ENCODE measurements at regions not wholly inside any gene's neighbourhood (a gene's known extent, or its start where the extent isn't known, plus 50 kb on each side); places are given as distances from the start of the nearest gene placed in this dataset.

- Histone ChIP-seq H3K4me2 (ENCODE audit: low read length) (no peak overlapping the region), H3F3A (ENCODE audit: low read length, unreplicated experiment) (no peaks in the 10 kb centered on the region), H3K4me1 (ENCODE audit: insufficient read depth, low read length) (peaks cover 3% of the 10 kb centered on the region; the same call in 1 of the 2 replicates), H3K36me3 (ENCODE audit: low read depth, low read length) (no peaks in the 10 kb centered on the region), H3K27ac (ENCODE audit: low read length) (no peak overlapping the region), H3K9me2 (replicated peaks; ENCODE audit: low read length) (no peaks in the 10 kb centered on the region), H3K4me3 (ENCODE audit: low read length) (no peak overlapping the region), H3K79me2 (ENCODE audit: low read length) (no peaks in the 10 kb centered on the region), H3K9ac (ENCODE audit: low read length) (no peak overlapping the region), H4K20me1 (ENCODE audit: low read length) (no peaks in the 10 kb centered on the region), H2AFZ (ENCODE audit: low read length) (no peak overlapping the region), H3K27me3 (ENCODE audit: low read length) (no peaks in the 10 kb centered on the region), H3K9me3 (ENCODE audit: low read length) (no peaks in the 10 kb centered on the region)
- intact Hi-C loops (cut with micrococcal nuclease), result no loop called here
- DNase-seq, result peak; percentile 2
- BruUV-seq (replicated peaks), result no TSS peak
- TF ChIP-seq CTCF (conservative IDR thresholded peaks at IDR 0.05; ENCODE audit: low read depth, low read length) (0 out of 2 replicates have a peak, but pooled peaks have one; percentile 12), EZH2 (IDR thresholded peaks at IDR 0.05; ENCODE audit: low read length, unreplicated experiment) (no peak), EZH2phosphoT487 (IDR thresholded peaks at IDR 0.05; ENCODE audit: borderline replicate concordance, low read length) (no peak)
- ATAC-seq, result peak; percentile 35; the same call in 1 of the 2 replicates
- POLR2A ChIA-PET (ENCODE audit: unreplicated experiment), result interaction anchor here (0.6 kb wide), 1 partner anchor 36 kb away, joined by 3 read pairs; no protein-coding TSS in a partner anchor
- CTCF ChIA-PET, result no interaction called here
Measured at GRCh38 chr15:31442699-31443111, 116.1 kb downstream of the KLF13 start.

GRCh38 chr15:31444844-31445243 lies 118.2 kb downstream of the KLF13 start:
- H3K79me2 ChIP-seq (ENCODE audit: low read length), result no peaks in the 10 kb centered on the region
- H3K27ac ChIP-seq (ENCODE audit: low read length), result no peak overlapping the region
- H3K9me3 ChIP-seq (ENCODE audit: low read length), result no peaks in the 10 kb centered on the region
- ChIA-PET POLR2A (ENCODE audit: unreplicated experiment) (no interaction called here), CTCF (no interaction called here)
- no peaks in the 10 kb centered on the region for H3K9me2 ChIP-seq (replicated peaks; ENCODE audit: low read length)
- ATAC-seq (no peak), DNase-seq (no peak)
- H3K4me2 ChIP-seq (ENCODE audit: low read length), result no peak overlapping the region
- no peaks in the 10 kb centered on the region for H3K27me3 ChIP-seq (ENCODE audit: low read length)
- H3K9ac ChIP-seq (ENCODE audit: low read length), result no peak overlapping the region
- H3K36me3 ChIP-seq (ENCODE audit: low read depth, low read length), result no peaks in the 10 kb centered on the region
- no peak overlapping the region for H2AFZ ChIP-seq (ENCODE audit: low read length)
- no TSS peak for BruUV-seq (replicated peaks)
- no peak overlapping the region for H3K4me3 ChIP-seq (ENCODE audit: low read length)
- intact Hi-C loops (cut with micrococcal nuclease), result no loop called here
- H3K4me1 ChIP-seq (ENCODE audit: insufficient read depth, low read length), result peaks cover 3% of the 10 kb centered on the region; the same call in 1 of the 2 replicates
- no peak for TF ChIP-seq EZH2 (IDR thresholded peaks at IDR 0.05; ENCODE audit: low read length, unreplicated experiment)
- no peak for TF ChIP-seq EZH2phosphoT487 (IDR thresholded peaks at IDR 0.05; ENCODE audit: borderline replicate concordance, low read length)
- TF ChIP-seq CTCF (conservative IDR thresholded peaks at IDR 0.05; ENCODE audit: low read depth, low read length), result no peak
- H3F3A ChIP-seq (ENCODE audit: low read length, unreplicated experiment), result no peaks in the 10 kb centered on the region
- H4K20me1 ChIP-seq (ENCODE audit: low read length), result no peaks in the 10 kb centered on the region

GRCh38 chr15:31446546-31446945 lies 119.9 kb downstream of the KLF13 start:
- peaks cover 3% of the 10 kb centered on the region; the same call in 1 of the 2 replicates for H3K4me1 ChIP-seq (ENCODE audit: insufficient read depth, low read length)
- no peaks in the 10 kb centered on the region for H3K9me3 ChIP-seq (ENCODE audit: low read length)
- no peak overlapping the region for H3K27ac ChIP-seq (ENCODE audit: low read length)
- no peak overlapping the region for H3K4me3 ChIP-seq (ENCODE audit: low read length)
- H3K9me2 ChIP-seq (replicated peaks; ENCODE audit: low read length), result no peaks in the 10 kb centered on the region
- intact Hi-C loops (cut with micrococcal nuclease), result no loop called here
- no peak for DNase-seq
- no peaks in the 10 kb centered on the region for H4K20me1 ChIP-seq (ENCODE audit: low read length)
- H3K9ac ChIP-seq (ENCODE audit: low read length), result no peak overlapping the region
- TF ChIP-seq EZH2 (IDR thresholded peaks at IDR 0.05; ENCODE audit: low read length, unreplicated experiment) (no peak), CTCF (conservative IDR thresholded peaks at IDR 0.05; ENCODE audit: low read depth, low read length) (no peak), EZH2phosphoT487 (IDR thresholded peaks at IDR 0.05; ENCODE audit: borderline replicate concordance, low read length) (no peak)
- H3K27me3 ChIP-seq (ENCODE audit: low read length), result no peaks in the 10 kb centered on the region
- ATAC-seq, result no peak
- H3K79me2 ChIP-seq (ENCODE audit: low read length), result no peaks in the 10 kb centered on the region
- no peaks in the 10 kb centered on the region for H3F3A ChIP-seq (ENCODE audit: low read length, unreplicated experiment)
- POLR2A ChIA-PET (ENCODE audit: unreplicated experiment), result no interaction called here
- H2AFZ ChIP-seq (ENCODE audit: low read length), result no peak overlapping the region
- no peaks in the 10 kb centered on the region for H3K36me3 ChIP-seq (ENCODE audit: low read depth, low read length)
- CTCF ChIA-PET, result no interaction called here
- BruUV-seq (replicated peaks), result no TSS peak
- H3K4me2 ChIP-seq (ENCODE audit: low read length), result no peak overlapping the region

All from PC-3 (cell line).